ENCODE measurements at regions not wholly inside any gene's neighbourhood (a gene's known extent, or its start where the extent isn't known, plus 50 kb on each side); places are given as distances from the start of the nearest gene placed in this dataset.
"Not testable (repeated sequence)": the region's sequence is repeated elsewhere in the genome, so short reads cannot be mapped to it uniquely, and the experiment has no call there.

GRCh38 chr10:131041441-131041840 lies 270.1 kb downstream of the TCERG1L start:
- CTCF ChIA-PET = no interaction called here
- intact Hi-C loops (cut with micrococcal nuclease) = no loop called here

DNA sequence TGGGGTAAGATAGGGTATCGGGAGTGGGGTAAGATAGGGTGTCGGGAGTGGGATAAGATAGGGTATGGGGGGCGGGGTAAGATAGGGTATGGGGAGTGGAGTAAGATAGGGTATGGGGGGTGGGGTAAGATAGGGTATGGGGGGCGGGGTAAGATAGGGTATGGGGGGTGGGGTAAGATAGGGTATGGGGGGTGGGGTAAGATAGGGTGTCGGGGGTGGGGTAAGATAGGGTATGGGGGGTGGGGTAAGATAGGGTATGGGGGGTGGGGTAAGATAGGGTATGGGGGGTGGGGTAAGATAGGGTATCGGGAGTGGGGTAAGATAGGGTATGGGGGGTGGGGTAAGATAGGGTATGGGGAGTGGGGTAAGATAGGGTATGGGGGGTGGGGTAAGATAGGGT lies 269.5 kb downstream of the TCERG1L start:
- CTCF ChIA-PET; H3K9me3 Mint-ChIP-seq; H3K27me3 Mint-ChIP-seq; intact Hi-C loops (cut with micrococcal nuclease); H3K4me1 Mint-ChIP-seq (ENCODE audit: low read depth); POLR2A ChIA-PET; H3K27ac Mint-ChIP-seq; ATAC-seq; DNase-seq; H3K36me3 Mint-ChIP-seq (ENCODE audit: low read depth); H3K4me3 Mint-ChIP-seq: not testable (repeated sequence)

More at GRCh38 chr10:131041441-131041840, 270.1 kb downstream of the TCERG1L start:
- no peaks in the 10 kb centered on the region for H3K4me1 Mint-ChIP-seq (ENCODE audit: low read depth)
- H3K9me3 Mint-ChIP-seq = no peaks in the 10 kb centered on the region
- TF ChIP-seq, protein P1, sequence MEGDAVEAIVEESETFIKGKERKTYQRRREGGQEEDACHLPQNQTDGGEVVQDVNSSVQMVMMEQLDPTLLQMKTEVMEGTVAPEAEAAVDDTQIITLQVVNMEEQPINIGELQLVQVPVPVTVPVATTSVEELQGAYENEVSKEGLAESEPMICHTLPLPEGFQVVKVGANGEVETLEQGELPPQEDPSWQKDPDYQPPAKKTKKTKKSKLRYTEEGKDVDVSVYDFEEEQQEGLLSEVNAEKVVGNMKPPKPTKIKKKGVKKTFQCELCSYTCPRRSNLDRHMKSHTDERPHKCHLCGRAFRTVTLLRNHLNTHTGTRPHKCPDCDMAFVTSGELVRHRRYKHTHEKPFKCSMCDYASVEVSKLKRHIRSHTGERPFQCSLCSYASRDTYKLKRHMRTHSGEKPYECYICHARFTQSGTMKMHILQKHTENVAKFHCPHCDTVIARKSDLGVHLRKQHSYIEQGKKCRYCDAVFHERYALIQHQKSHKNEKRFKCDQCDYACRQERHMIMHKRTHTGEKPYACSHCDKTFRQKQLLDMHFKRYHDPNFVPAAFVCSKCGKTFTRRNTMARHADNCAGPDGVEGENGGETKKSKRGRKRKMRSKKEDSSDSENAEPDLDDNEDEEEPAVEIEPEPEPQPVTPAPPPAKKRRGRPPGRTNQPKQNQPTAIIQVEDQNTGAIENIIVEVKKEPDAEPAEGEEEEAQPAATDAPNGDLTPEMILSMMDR (IDR thresholded peaks at IDR 0.05) = no peak
- DNase-seq (no peak), ATAC-seq (no peak)
- H3K4me3 Mint-ChIP-seq = no peak overlapping the region
- H3K36me3 Mint-ChIP-seq (ENCODE audit: low read depth) = no peaks in the 10 kb centered on the region
- POLR2A ChIA-PET = no interaction called here
- no peaks in the 10 kb centered on the region for H3K27me3 Mint-ChIP-seq
- H3K27ac Mint-ChIP-seq = no peak overlapping the region

Small RNA genes lying in the stretch of these regions (microRNA-seq; reads per million reads assigned to microRNA genes)
- 0.91 reads per million for gene MIR378C (ENCODE audit: borderline microRNAs expressed, borderline replicate concordance)

Measured in activated CD8-positive, alpha-beta T cell treated with anti-CD3 and anti-CD28 coated beads for 36 hours (primary cell).